GM19240 (cell line): ENCODE measurements at regions not wholly inside any gene's neighbourhood (a gene's known extent, or its start where the extent isn't known, plus 50 kb on each side); places are given as distances from the start of the nearest gene placed in this dataset.
"Not testable (repeated sequence)": the region's sequence is repeated elsewhere in the genome, so short reads cannot be mapped to it uniquely, and the experiment has no call there.

Experiments
- DNase-seq: peaks from one replicate; pipeline ENCODE4 v3.0.0; 2011; ENCODE audit warnings: low spot score; ENCODE audit not compliant: insufficient read length

DNA sequence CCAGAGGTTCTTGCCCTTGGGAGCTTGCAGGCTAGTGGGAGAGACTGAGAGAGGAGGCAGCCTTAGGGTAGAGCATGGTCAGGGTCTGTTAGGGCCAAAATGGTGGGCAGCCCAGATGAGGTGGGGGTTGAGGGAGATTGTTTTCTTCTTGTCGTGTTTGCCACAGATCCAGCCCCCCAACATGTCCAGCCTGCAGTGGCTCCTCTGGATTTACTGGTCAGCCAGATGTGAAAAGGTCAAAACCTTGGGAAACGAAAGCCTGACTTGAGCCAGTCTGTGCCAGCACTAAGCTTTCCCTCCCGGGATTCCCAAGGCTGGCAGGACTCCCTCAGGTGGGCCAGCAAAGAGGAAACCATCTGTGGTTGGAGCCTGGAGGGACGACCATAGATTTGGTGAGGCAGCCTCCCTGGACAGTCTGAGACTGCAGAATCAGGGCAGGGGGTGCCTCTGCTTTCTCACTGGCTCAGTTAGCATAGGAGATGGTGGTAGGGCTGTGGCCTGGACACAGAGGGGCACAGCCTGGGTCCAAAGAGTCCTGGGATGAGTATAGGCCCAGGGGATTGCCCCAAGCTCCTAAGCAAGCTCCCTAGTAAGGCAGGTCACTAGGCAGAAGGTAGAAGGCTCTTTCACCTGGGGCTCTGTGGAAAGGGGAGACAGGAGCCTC, 51.2 kb upstream of the PRR23C start:
- DNase-seq, result no peak

DNA sequence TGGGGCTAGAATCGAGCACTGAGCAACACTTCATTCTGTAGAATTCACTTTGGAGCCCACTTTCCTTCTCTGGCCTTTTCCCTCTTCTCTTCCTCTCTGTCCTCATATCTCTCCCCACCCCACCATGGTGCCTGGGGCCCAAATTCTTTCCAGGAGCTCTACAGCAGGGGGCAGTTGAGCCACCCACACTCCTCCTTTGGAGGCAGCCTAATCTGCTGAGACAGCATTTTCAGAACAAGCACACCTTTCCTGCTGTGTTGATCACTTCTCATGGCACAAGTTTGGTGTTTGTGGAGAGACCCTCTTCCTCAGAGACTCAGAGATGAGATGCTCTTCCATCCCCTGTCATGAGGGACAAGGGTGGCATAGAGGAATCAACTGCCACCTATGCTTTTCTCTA, 52.0 kb upstream of the PRR23C start:
- no peak for DNase-seq

DNA sequence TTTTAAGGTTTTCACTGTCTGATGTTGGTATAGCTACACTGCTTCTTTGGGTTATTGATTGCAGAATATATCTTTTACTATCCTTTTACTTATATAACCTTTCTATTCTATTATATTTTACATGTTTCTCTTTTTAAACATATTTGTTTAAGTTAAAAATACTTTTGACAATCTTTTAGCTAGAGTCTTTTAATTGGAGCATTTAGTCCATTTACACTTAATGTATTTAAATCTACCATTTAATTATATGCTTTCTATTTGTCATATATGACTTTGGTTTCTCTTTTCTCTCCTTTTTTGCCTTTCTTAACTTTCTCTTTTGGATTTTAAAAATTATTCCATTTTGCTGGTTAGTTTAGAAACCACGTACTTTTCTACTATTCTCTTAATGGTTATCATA, 53.7 kb upstream of the PRR23C start:
- DNase-seq, result no peak

DNA sequence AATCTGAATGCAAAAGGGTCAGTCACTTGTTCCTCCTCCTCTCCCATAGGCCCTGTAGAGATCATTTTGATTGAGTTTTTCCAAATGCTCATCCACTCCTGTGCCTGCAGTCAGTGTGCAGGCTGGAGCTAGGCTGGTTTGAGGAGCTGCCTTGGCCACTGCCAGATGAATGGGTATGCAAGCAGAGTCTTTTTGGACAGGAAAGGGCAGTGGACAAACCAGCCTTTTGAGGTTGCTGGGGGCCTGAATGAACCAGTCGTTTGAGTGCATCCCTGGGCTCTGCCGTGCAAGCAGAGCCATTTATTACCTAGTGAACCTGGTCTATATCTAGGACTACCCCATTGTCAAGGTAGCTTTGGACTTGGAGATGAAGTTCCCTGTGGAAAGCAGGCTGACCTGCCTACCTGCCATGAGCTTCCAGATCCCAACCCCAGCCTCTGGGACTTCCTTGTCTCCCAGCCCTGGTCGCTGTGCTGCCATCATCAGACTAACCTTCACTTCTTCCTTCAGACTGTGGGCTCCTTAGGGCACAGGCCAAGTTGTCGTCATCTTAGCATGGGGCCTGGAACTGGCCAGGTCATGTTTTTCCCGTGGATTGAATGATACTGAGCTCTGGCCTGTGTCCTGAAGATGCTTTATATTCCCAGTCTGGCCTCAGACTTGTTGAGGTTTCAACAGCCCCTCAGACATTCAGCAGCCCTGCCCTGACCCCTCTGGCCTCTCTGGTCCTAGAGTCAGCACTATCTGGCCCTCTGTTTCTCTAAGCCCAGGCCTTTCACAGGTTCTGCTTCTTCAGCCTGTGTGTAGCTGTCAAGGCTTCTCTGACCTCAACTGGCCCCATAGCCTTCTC, 55.5 kb upstream of the PRR23C start:
- no peak for DNase-seq

DNA sequence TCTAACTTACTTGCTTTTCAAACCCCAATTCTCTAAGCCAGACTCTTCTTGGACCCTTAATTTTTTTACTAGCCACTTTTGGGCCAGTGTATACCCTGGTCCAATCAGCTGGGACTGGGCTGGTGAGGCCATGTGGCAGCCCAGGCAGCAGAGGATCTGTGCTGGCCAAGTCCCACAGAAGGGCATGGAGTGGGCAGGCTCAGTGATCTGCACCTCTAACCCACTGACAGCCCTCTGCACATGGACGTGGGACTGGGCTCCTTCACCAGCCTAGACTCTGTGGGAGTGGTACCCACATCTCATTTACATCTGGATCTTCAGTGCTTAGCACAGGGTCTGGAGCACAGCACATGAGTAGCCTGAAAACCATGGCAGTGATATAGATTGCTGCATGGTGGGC, 56.1 kb upstream of the PRR23C start:
- DNase-seq, result no peak

DNA sequence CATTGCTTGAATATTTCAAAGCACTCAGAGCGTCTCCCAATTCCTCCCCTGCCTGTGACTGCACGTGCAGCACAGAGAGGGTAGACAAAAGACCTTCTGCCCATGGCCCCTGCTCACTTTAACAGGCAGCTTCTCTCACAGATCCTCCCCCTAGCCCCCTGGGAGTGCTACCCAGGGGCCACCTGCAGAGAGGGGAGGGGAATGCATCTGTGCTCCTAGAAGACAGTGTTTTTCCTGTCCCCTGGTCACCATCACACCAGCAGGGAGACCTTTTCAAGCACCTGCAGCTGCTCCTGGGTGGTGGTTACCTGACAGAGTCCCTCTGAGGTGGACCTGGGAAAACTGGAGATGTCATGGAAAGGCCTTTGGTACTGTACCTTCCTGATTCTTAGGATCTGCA, 56.7 kb upstream of the PRR23C start:
- no peak for DNase-seq

DNA sequence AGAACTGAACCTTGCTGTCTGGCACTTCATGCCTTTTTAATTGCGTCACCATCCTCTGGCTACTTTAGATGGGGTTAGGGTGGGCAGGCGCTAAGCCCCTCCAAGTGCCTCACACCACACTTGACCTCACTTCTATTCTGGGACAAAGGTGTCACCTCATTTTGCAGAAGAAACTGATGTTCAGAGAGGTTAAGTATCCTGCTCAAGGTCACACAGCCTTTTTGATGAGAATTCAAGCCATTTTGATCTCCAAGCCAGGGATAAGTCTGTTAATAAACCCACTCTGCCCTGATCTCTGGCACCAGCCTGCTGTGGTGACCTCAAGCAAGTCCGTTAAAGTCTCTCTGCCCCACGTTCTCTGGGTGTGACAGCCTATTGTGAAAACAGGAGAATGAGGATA, 58.8 kb upstream of the PRR23C start:
- DNase-seq, result no peak

DNA sequence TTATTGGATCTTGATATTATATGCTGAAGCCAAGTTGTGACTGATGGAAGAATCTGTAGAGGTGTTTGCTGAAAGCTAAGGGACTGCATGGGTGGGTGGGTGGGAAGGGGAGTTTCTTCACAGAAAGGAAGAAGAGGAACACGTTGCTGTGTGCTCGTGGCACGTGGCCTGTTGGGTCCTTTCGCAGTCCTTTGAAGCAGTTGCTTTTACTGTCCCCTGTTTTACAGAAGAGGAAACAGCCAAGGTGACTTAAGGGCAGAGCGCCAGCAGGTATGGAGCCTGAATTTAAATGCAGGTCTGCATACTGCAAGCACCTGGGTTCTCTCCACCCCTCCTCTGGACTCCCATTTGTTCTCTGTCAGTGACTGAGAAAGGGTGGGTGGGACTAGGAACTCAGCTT, 59.4 kb upstream of the PRR23C start:
- no peak for DNase-seq

DNA sequence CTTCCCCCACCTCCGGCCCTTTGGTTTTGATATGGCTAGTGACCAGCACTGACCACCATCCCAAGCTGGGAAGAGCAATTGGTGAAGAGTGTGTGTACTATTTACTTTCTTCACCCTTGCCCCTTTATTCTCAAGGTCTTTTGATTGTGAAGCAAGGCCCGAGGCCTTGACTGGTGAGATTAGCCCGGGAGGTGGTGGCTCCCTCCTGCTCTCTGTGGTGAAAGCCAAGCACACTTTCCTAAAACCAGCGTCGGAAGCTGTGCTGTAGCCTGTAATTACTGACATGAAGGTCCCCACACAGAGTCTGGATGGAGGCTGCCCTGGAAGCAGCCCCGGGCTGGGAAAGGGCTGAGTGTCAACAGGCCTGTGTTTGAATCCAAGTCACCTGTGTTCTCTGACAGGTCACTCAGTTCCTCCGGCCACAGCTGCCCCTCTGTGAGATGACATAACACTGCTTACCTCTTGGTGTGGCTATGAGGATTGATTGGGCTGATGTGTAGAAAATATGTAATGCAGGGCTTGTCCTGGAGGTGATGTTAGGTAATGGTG, 60.5 kb upstream of the PRR23C start:
- no peak for DNase-seq

DNA sequence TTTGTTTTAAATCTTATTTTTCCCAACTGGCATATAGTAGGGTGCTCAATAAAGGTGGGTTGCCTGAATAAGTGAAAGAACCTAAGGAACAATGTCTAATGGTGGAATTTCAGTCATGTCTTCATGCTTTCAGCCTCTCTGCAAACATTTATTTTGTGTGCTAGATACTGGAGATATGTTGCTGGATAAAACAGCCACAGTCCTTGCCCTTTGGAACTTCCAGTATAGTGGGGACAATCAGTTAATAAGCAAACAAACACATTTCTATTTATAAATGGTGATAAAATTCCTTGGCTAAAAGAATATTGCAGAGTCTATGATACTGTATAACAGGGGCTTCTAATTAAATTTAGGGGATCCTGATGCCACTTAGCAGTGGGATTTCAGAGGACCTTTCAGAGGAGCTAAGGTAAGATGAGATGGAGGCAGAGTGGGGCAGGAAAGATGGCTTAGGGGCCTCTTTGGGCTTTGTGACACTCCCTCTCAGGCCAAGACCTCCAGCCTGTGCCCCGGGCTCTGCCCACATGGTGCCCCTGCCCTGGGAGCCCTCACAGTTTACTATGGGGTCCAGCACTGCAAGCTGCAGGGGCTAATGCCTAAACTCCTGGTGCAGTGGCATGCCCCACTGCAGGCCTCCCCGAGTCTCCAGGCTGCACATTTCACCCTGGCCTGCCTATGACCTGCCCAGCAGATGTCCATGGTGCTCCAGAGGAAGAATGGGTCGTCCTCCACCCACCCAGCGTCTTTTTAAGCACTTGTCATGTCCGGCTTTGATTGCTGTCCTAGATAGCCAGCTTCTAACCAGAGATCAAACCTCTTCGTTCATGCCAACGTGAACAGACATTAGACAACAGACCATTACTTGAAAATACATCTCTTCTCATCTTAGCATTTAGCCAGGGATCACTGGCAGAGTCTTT, 61.6 kb upstream of the PRR23C start:
- DNase-seq, result no peak

DNA sequence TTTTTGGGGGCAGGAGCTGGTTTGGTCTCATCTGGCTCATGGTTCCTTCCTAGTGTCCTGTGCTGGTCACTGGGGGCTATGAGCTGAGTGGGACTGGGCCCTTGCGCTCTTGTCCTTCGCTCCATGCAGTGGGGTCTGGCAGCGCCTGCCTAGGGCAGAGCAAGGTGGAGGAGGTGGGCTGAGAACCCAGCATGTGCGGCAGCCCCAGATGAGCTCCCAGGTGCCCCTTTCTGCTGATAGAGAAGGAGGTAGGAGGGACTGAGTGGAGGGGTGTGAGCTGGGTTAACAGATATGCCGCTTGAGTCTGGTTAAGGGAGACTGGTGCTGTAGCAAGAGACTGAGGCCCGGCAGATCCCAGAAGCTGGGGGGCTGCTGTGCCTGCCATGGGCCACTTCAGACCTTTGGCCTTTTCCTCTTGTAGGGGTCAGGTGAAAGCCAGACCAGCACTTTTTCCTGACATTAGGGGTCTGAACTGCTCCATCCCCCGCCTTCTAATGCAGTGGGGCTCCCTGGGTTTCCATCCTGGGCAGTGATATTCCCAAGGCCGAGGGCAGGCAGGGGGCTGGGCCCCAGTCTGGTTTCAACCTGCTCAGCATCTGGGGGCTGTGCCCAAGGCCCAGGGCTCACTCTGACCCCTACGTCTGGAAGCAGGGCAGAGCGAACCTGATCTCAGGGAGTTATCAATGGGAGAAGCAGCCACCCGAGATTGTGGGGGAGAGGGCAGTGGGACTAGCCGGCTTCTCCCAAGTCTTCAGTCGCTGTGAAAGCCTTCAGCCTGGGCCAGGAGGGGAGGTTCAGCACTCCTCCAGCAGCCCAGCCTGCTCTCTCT, 62.9 kb upstream of the PRR23C start:
- DNase-seq, result no peak

DNA sequence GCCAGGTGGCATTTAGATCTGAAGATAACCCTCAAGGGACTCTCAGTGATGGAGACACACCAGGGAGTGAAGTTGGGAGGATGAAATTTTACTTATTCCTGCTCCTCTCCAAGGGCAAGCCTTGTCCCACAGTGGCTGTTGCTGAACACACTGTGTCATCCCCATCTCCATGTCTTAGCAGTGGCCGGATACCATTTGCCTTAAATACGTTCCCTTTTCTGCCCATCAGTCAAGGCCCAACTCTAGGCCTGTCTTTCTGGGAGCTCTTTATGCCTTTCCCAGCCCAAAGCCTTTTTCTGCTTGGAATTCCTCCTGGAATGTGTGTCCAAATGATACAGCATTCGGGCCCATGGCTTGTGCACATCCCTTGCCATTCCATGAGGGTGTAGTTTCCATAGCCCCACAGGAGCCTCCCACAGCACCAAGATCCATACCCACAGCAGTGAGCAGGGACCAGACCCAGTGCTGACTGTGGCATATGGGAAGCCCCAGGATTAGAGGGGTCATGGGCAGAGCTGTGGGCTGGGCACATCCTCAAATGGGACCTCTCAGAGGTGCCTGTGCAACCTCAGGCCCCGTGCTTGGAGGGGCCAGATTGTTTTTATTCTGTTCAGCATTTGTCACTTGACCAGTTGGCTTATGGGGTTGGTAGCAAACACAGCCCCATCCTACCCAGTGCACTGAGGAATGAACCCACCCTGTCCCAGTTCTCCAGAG, 63.7 kb upstream of the PRR23C start:
- DNase-seq, result no peak

DNA sequence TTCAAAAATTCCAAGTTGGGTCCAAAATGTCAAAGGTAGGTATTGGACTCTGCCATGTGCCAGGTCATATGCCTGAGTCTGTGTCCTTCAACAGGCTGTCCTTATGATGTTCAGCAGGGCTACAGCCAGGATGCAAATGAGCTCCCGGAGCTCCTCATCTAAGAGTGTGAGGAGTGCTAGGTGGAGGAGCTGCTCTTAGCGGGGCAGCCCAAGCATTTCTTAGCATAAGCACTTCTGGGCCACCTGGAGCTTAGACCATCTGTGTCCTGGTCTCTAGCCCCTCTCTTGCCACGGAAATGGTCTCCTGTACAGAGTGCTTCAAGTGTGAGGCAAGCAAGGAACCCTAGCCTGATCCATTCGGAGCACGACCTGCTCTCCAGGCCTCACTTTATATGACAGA, 64.6 kb upstream of the PRR23C start:
- DNase-seq, result no peak

DNA sequence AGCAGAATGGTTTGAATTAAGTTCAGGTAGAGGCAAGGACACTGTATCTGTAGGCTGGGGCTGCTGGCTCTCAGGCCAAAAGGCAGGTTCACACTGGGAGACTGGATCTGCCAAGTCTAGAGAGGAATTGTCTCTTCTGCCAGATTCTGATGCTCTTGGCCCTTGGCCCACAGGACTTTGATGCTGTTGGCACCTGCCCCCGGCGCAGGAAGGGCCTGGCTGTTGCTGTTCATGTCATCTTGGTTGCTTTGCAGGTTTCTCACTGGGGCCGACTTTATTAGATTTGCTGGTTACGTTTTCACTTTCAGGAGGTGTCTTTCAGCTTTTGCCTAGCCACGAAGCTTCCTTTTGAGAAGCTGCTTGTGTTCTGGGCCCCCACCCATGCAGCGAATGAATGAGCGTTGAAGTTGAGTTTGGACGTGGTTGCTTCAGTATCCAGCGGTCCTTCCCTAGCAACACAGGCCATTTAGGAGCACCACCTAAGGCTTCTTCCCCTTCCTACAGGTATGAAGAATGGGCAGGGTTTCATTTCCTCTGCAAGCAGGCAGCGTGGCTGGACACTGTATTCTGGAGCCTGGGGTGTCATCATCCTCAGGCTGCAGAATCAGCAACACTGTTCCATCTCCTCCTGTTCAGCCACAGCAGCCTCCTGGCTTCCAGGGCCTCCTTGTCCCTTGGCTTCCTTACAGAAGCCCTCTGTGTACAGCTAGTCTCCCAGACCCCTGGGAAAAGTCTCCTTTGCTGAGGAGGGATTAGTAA, 65.6 kb upstream of the PRR23C start:
- DNase-seq, result no peak

DNA sequence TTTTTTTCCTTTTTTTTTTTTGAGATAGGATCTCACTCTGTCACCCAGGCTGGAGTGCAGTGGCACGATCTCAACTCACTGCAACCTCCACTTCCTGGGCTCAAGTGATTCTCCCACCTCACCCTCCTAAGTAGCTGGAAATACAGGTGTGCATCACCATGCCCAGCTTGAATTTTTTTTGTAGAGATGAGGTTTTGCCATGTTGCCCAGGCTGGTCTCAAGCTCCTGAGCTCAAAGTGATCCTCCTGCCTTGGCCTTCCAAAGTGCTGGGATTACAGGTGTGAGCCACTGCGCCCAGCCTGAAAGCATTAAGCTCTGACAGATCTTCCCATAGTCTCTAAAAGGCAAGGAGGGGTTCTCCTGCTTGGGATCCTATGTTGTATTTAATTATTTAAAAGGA, 66.2 kb upstream of the PRR23C start:
- not testable (repeated sequence) for DNase-seq

DNA sequence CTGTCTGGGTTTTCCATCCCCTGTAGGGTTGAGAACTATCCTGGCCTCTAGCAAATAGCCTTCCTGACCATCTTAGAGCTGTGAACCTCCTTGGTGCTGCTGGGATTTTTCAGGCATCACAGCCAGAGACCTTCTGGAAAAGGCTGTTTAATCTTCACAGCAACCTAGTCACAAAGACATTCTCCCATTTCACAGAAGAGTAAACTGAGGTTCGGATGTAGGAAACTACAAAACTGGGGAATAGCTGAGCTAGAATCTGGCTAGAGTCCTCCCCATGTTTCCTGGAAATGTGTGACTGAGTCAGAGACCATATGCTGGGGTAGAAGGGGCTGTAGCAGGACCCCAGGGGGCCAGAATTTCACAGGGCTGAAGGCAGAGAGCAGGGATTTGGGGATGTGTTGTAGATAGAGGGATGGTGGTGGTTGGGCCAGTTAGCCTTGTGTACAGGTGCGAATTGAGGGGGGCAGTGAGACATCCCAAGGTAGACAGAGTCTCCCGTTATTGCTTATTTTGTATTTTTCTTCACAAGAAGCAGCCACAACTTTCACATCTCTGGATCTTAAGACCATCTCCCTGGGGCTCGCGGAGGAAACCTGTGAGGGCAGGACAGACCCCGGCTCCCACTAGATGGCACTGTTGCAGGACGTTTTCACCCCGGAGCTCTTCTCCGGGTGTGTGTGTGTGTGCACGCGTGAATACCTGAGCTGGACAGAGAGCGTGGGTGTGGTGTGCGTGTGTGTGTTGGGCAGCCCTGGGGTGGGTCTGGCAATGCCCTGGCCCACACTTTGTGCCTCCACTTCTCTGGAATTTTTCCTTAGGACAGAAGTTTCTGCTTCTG, 66.9 kb upstream of the PRR23C start:
- peak; percentile 43 for DNase-seq

DNA sequence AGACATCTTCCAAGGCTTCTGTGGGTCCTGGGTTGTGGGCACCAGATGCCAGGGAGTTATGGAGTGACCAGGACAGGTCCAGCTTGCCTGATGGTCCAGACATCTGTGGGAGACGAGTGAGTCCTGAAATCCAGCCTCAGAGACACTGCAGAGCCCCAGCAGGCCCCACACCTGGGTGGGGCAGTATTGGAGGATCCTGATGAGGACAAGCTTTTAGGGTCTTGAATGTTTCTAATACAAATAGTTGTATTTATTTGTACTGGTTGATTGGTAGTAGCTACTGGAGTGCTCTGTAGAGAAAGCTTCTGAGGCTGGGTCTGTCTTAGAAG, 67.5 kb upstream of the PRR23C start:
- no peak for DNase-seq

DNA sequence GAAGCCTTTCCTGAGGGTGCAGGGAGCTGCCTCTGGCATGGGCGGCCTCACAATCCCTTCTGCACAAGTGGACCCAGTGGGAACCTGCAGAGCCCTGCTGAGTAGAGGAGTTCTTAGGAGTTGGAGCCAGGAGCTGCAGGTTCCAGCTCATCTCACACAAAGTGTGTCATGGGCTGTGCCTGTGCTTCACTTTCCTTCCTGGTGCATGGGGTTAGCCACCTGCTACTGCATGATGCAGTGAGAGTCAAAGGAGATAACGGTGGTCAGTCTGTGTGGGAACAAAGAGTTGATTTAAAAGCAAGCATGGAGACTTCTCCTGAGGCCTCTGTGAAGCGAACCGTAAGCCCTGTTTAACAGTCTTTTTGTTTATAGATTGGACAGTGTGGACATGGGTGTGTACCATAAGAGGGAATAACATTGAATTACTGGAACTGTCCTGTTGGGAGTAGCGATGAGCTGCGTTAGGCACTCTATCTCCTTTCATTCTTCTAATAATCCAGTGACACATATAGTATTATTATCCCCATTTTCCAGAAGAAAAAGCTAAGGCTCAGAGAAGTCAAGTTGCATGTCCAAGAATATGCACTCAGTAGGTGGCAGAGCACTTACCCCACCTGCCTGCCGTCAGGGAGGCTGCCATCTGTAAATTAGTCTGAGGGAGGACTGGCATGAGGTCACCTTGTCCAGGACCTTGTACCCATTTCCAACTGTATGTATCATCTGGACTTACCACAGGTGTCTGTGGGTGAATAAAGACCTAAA, 68.7 kb upstream of the PRR23C start:
- no peak for DNase-seq
